ENCODE measurements at regions not wholly inside any gene's neighbourhood (a gene's known extent, or its start where the extent isn't known, plus 50 kb on each side); places are given as distances from the start of the nearest gene placed in this dataset.

- TF ChIP-seq CTCF (conservative IDR thresholded peaks at IDR 0.05), result no peak
- TF ChIP-seq EZH2 (IDR thresholded peaks at IDR 0.05; ENCODE audit: low read depth), result no peak
Measured at GRCh38 chr6:117025310-117025709, 148.3 kb downstream of the RFX6 start.
